Activated naive CD4-positive, alpha-beta T cell treated with anti-CD3 and anti-CD28 coated beads, Interleukin-2, amount 50 U/mL, for 16 hours (primary cell): ENCODE measurements at regions not wholly inside any gene's neighbourhood (a gene's known extent, or its start where the extent isn't known, plus 50 kb on each side); places are given as distances from the start of the nearest gene placed in this dataset.
A peak's percentile ranks its signal among the peaks of the same experiment; 100 is the strongest.

Experiments
- DNase-seq: peaks from one replicate; pipeline ENCODE4 v3.0.0-alpha.2; 2020

DNA sequence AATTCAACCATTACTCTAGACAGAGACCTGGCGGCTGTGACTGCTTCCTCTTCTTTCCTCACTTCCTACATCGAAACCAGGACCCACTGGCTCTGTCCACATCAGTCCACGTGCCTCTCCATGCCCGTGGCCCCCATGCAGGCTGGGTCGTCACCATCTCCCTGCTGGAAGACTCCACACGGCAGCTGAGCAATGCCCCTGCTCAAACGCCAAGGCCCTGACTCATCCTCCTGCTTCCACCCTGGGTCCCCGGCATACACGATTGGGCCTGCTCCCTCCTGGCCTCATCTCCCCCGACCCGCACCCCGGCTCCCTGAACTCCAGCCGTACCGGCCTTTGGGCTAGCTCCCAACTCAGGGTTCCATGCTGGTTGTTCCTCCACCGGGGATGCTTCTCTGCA is 67.2 kb upstream of the IER5L start:
- no peak for DNase-seq

DNA sequence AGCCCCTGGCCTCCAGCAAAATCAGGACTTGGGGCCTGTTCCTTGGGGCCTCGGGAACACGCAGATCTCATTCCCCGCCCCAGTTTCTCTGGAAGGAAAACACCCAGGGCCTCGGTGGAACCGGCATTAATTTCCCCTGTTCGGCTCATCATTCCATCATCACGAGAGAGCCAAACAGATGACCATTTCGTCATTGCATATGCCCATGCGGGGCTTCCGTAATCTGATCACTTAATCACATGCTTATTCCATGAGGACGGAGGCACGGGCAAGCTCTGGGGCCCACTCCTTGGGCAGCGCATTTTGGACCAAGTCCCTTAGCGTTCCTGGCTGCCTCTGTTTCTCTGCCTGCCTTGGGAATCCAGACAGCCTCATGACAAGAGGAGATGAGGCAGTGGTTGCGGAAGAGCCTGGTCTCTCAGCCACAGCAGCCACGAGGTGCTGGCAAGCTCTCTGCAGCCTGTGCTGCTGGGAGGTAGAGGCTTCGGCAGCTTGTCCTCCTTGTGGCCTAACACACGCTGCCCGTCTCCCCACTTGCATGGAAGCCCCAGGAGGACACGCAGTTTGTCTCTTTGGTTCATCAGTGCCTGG is 65.0 kb upstream of the IER5L start:
- DNase-seq = no peak

- DNase-seq = no peak
Measured at GRCh38 chr9:129242191-129242941, 64.3 kb upstream of the IER5L start.

- no peak for DNase-seq
Measured at GRCh38 chr9:129241725-129242124, 63.7 kb upstream of the IER5L start.

DNA sequence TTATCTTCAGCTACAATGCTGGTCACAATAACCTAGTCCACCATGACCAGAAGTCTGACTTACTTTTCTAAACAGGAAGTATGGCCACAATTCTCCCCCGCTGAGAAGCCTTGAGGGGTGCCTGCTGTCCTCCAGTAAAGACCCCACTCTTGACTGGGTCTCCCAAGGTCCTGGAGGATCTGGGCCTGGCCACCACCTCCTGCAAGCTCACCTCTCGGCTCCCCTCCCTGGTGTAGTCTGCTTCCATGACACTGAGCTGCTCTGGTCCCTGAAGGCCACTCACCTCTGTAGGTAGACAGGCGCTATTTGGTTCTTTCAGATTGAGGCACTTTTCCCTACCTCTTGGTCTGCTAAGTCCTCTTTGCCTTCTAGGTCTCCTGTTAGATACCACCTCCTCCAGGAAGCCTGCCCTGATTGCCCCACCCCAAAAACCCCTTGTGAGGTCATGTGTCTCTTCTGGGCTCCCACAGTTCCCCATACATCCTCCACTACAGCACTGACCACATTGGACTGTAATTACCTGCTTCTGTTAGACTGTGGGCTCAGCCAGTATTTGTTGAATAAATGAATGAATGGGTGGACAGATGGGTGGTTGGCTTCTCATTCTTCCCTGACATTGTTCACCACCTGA is 62.6 kb upstream of the IER5L start:
- DNase-seq = no peak

DNA sequence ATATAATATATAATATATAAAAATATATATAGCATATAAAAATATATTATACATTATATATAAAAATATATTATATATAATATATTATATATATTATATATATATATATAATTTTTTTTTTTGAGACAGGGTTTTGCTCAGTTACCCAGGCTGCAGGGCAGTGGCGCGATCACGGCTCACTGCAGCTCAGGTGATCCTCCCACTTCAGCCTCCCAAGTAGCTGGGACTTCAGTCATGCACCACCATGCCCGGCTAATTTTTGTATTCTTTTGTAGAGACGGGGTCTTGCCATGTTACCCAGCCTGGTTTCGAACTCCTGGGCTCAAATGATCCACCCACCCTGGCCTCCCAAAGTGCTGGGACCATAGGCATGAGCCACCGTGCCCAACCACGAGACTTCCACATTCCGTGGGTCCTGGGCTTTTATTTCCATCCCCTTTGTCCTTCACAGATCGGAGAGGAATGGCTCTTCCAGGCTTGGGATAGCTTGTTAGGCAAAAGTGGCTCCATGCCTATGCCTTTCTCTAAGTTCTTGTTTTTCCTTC is 62.0 kb upstream of the IER5L start:
- no peak for DNase-seq

DNA sequence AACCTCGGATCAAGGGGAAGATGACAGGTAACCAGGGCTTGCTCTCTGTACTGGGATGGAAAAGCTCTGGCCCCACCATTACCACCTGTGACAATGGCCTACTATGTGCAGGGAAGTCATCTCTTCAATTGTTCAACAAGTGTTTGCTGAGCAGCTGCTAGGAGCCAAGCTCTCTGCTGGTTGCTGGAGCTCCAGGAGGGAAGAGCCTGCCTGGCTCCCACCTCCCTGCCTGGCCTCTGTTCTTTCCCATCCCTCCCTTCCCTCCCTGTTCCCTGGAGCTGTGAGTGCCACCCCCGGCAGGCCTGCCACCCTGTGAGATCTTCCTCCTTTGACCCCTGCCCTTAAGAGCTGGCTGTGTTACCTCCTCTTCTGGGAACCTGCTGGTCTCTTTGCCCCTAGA is 59.7 kb upstream of the IER5L start:
- no peak for DNase-seq

DNA sequence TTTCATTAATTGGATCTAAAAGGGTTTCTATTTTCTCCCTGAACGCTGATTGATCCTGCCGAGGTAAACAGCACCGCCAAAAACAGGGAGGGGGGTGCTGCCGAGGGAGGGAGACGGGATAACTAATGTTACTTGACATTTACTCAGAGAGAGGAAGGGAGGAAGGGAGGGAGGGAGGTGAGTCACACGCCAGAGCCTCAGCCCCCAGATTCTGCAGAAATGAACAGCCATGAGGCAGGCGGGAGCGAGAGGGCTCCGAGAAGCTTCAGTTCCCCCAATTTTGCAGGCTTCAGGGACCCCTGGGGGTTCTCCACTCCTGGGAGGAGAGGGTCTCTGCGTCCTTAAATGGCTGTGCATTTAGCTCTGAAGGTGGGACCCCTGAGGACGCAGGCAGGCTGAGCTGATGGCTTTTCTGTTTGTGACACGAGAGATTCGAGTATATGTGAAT is 59.1 kb upstream of the IER5L start:
- peak; percentile 73 for DNase-seq

- DNase-seq = no peak
Measured at GRCh38 chr9:129236441-129237145, 58.5 kb upstream of the IER5L start.

DNA sequence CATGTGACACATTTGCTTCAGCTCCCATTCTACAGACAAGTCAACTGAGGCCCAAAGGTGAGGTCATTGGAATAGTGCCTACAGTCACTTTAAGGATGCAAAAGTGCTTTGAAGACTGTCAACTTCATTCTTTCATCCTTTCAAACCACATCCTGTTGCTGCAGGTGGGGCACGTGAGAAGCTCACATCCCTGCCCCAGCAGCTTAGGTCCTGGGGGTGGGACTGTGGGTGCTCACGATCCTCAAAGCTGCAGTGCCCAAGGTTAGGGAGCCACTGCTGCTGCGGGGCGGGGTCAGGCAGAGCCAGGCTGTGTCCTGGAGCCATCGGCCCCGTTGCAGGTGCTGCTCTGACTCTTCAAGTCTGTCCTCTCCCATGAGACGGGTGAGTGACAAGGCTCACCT is 57.9 kb upstream of the IER5L start:
- DNase-seq = peak; percentile 50

DNA sequence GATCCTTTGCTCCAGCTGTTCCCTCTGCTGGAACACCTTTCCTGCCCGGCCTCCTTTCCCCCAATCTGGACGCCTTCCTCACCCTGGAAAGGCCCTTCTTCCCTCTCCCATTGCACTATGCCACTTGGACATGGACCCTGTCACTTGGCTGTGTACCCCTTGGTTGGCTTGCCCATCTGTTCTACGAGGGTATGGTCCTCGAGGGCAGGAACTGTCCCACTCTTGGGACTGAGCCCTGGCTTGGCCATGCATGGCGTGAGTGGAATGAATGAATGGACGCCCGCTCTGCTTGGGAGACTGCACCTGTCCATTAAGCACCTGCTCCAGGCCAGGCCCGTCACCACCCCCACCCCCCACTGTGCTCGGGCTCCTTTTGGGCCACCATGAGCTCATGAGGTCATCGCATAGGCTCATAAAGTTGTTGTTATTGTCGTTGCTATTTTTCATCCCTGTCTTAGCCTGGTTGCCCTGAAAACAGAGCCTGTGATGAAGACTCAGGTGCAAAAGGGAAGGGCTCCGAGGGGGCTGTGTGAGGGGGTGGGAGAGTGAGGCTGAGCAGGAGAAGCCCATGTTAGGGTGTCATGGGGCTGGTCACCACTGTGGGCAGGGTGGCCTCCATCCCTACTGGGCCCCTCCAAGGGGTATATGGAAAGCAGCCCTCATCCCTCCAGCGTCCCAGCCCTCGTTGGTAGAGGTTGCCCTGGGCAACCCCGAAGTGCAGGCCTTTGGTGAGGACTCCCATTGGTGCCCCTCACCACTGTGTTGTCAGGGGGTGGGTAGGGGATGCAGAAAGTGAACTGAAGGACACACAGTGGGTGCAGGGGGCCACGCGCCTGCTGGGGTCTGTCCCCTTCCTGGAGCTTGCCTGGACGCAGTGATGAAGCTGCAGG is 57.2 kb upstream of the IER5L start:
- DNase-seq = no peak

DNA sequence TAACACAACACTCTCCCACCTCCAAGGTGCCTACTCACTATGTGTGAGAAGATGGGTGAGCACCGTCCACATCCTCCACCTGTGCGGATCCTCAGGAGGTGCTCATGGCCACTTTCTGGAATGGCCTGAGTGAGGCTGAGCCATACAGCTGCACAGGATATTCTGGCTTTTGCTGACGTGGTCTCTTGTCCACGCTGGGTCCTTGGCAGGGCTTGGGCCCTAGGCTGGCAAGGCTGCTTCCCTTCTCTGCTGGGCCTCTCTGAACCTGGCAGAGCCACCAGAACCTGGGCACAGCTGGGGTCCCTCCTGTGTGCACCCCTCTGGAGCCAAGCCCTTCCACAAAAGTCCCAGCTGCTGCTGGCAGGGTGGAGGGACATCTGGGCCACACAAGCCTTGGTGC is 56.4 kb upstream of the IER5L start:
- no peak for DNase-seq

DNA sequence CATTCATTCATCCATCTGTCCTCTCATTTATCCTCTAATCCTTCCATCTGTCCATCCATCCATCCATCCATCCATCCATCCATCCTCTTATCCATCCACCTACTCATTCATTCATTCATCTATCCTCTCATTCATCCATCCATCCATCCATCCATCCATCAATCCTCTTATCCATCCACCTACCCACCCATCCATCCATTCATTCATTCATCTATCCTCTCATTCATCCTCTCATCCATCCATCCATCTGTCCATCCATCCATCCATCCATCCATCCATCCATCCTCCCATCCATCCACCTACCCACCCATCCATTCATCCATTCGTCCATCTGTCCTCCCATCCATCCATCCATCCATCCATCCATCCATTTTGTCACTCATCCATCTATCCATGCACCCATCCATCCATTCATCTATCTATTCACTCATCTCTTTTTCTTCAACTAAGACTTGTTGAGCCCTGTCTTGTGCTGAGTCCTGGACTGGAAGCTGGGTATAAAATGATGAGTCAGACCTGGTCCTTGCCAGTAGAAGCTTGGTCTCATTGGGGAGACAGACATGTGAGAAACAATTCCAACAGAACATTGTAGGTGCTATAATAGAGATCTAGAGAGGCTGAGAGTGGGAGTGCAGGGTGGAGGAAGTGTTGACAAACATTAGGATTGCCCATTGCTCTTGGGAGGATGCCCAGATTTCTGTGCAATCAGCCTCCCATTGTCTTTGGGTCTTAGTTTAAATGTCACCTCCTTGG is 55.0 kb upstream of the IER5L start:
- DNase-seq = no peak

- DNase-seq = no peak
Measured at GRCh38 chr9:129231759-129232158, 53.7 kb upstream of the IER5L start.

DNA sequence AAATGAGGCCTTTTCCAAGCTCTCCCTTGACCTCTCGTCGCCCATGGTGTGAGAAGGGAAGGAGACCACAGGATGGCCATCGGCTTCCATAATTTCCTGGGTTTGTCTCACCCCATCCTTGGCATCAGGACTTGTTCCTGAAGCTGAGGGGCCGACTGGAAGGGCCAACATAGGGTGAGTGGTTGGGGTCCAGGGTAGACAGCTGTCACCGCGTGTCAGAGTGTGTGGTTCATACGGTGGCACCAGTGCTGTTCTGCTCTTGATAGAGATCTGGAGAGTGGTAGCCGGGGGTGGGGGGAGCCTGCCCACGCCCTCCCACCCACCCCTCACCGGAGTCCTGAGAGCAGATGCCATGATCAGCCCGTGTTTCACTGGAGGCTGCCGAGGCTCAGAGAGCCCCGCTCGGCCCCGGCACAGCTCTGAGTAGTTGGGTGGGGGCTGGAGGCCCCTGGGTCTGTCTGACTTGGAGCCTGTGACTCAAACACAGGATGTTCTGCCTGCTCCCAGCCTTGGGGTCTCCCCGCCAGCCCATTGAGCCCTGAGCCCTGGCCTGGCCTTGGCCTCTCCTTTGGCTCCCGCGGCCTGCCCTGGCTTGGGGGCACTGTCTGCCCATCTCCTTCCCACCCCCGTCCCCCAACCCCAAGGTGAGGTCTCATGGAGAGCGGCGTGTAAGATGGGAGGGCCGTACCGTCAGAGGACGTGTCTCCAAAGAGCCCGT is 53.1 kb upstream of the IER5L start:
- DNase-seq = no peak

DNA sequence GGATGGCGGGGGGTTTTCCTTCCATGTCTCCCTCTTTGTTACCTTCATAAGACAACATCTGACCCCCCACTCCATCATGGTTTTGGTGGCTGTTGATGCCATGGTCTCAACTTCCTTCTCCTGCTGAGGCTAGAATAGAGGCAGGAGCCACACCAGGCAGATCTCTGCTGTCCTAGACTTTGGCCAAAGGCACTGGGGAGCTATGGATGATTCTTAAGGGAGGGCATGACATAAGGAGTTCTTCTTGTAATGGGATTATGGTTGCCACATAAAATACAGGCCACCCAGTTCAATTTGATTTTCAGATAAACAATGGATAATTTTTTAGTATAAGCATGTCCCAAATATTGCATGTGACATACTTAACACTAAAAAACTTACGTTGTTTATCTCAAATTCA is 52.2 kb upstream of the IER5L start:
- DNase-seq = no peak
